NB4 (cell line): ENCODE measurements at regions not wholly inside any gene's neighbourhood (a gene's known extent, or its start where the extent isn't known, plus 50 kb on each side); places are given as distances from the start of the nearest gene placed in this dataset.

ENCODE experiments used
- DNase-seq: peaks from one replicate; pipeline ENCODE4 v3.0.0; 2010; ENCODE audit warnings: low read depth
- H3K4me3 ChIP-seq: one replicate; pipeline ENCODE4 v1.5.1; 2011; ENCODE audit warnings: mild to moderate bottlenecking, low read depth, low read length, moderate library complexity
- CTCF ChIP-seq: IDR thresholded peaks from one replicate; pipeline ENCODE4 v1.5.1; 2012; ENCODE audit warnings: low read depth, low read length
- MAX ChIP-seq: IDR thresholded peaks from 2 replicates; pipeline ENCODE4 v1.6.1; 2011; ENCODE audit warnings: low read depth, low read length
- MYC ChIP-seq: IDR thresholded peaks from 2 replicates; pipeline ENCODE4 v1.6.1; 2011; ENCODE audit warnings: low read depth, low read length
- POLR2A ChIP-seq: IDR thresholded peaks from 2 replicates; pipeline ENCODE4 v1.6.1; 2011; ENCODE audit warnings: mild to moderate bottlenecking; ENCODE audit not compliant: insufficient read length; ENCODE audit errors: extremely low read depth

DNA sequence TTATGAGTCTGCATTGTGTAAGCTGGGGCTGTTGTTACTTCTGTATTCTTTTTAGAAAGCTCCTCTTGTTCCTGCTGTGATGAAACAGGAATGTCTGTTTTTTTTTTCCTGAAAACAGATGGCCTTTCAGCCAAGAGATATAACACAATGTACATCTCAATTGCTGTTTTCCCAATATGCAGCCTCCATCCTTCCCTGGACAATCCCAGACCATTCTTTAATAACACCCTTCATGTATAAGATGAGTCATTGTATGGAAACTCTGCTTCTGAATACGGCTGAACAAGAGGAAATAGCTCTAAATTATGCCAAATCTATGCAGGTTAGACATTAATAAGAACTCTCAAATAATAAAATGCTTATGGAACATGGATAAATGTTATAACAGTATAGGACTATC, 60.2 kb upstream of the LRRC4C start:
- no peak for DNase-seq
- TF ChIP-seq POLR2A: no peak
- no peak for TF ChIP-seq MAX
- no peak for TF ChIP-seq CTCF
- no peak for TF ChIP-seq MYC
- H3K4me3 ChIP-seq: no peak overlapping the region

- TF ChIP-seq POLR2A: no peak
- no peak for TF ChIP-seq MAX
- no peak for TF ChIP-seq MYC
- no peak for TF ChIP-seq CTCF
- no peak overlapping the region for H3K4me3 ChIP-seq
- no peak for DNase-seq
Measured at GRCh38 chr11:41522391-41522790, 62.9 kb upstream of the LRRC4C start.

DNA sequence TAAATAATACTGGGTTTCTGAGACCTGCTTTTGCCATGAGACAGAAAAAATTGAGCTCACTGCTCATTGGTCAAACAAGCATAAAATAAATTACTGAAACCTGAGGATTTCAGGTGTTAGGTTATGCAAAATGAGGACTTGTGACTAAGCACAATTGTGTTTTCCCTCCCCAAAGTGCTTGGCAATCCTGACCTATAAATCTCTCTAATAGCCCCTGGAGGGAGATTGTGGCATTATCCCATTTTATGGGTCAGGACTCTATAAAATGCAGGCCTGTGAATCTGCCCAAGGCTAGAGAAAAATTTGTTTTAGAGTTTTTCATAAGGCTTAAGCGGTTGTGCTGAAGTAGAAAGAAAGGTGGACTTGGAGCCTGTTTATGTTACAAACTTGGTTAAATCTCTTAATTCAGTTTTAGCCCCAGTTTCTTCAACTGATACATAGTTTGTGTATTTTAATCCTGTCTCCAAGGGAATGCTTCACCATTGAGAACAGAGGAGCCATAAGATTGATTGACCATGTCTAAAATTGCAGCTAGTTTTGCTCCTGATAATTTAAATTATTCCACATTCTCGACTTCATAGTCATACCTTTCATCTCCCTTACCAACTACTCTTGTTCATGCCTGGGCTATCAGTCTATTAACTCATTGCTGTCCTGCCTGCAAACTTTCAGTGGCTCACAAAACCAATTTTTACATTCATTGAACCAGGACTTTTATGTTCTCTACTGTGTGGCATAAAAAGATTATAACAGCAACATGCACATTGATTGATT, 63.6 kb upstream of the LRRC4C start:
- TF ChIP-seq MAX: no peak
- no peak overlapping the region for H3K4me3 ChIP-seq
- no peak for DNase-seq

GRCh38 chr11:41527530-41527929, 68.1 kb upstream of the LRRC4C start:
- TF ChIP-seq MAX (no peak), POLR2A (no peak), CTCF (no peak), MYC (no peak)
- no peak overlapping the region for H3K4me3 ChIP-seq
- no peak for DNase-seq

GRCh38 chr11:41532413-41532812, 73.0 kb upstream of the LRRC4C start:
- no peak for DNase-seq
- no peak overlapping the region for H3K4me3 ChIP-seq
- TF ChIP-seq POLR2A (no peak), MAX (no peak), MYC (no peak), CTCF (no peak)

DNA sequence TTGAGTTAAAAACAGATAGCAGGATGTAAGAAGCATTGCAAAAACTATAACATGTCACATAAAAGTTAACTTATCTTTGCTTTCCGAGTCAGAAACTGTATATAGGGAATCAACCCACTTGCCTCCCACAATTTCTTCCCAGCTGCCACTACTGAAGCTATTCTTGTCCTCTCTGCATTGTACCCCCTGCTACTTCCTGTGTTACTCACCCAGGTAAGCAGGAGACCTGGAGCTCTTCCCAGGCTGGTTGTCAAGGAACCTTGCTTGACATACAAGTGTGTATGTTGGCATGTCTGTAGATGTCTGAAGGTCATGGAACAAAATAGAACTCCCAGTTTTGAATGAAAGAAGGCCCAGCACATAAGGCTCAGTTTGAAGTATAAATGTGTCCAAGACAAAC, 74.3 kb upstream of the LRRC4C start:
- no peak for DNase-seq
- no peak for TF ChIP-seq CTCF
- TF ChIP-seq MAX: no peak
- TF ChIP-seq POLR2A: no peak
- no peak for TF ChIP-seq MYC

More for the DNA sequence above, 74.3 kb upstream of the LRRC4C start:
- no peak overlapping the region for H3K4me3 ChIP-seq
